ENCODE measurements at regions not wholly inside any gene's neighbourhood (a gene's known extent, or its start where the extent isn't known, plus 50 kb on each side); places are given as distances from the start of the nearest gene placed in this dataset.

- TF ChIP-seq YY1 (IDR thresholded peaks at IDR 0.05; ENCODE audit: insufficient read depth, insufficient read length) (no peak), SUZ12 (IDR thresholded peaks at IDR 0.05; ENCODE audit: extremely low read depth, insufficient read depth, insufficient read length) (no peak), ZNF274 (IDR thresholded peaks at IDR 0.05; ENCODE audit: low read depth, low read length) (no peak)
Observed at GRCh38 chr3:124660599-124660998, 69.7 kb upstream of the UMPS start.
